ENCODE measurements at regions not wholly inside any gene's neighbourhood (a gene's known extent, or its start where the extent isn't known, plus 50 kb on each side); places are given as distances from the start of the nearest gene placed in this dataset.

- H3K27ac ChIP-seq, result no peak overlapping the region
- TF ChIP-seq CTCF (IDR thresholded peaks at IDR 0.05), result no peak
- TF ChIP-seq POLR2A (IDR thresholded peaks at IDR 0.05), result no peak
- no peaks in the 10 kb centered on the region for H3K27me3 ChIP-seq
- H3K4me1 ChIP-seq, result peaks cover 0 to 8% of the 10 kb centered on the region in 2 donors
- no peak for DNase-seq
- intact Hi-C loops (cut with DNase I), result no loop called here
- no peak overlapping the region for H3K4me3 ChIP-seq (replicated peaks in 1 of 3)
- 82 to 92% methylated on average over 3 of the region's 3 CpGs for WGBS, 2 donors
- no peaks in the 10 kb centered on the region for H3K36me3 ChIP-seq
- H3K9me3 ChIP-seq, result no peaks in the 10 kb centered on the region
These were observed 166.8 kb upstream of the LPP start for GRCh38 chr3:187987187-187987586.

GRCh38 chr3:187987924-187988323, 166.0 kb upstream of the LPP start:
- H3K4me1 ChIP-seq, result peaks cover 0 to 8% of the 10 kb centered on the region in 2 donors
- no peak overlapping the region for H3K27ac ChIP-seq
- WGBS, 2 donors, result 83 to 93% methylated on average over 4 of the region's 4 CpGs
- no peak for DNase-seq
- no peaks in the 10 kb centered on the region for H3K27me3 ChIP-seq
- no peaks in the 10 kb centered on the region for H3K9me3 ChIP-seq
- TF ChIP-seq POLR2A (IDR thresholded peaks at IDR 0.05) (no peak), CTCF (IDR thresholded peaks at IDR 0.05) (no peak)
- H3K4me3 ChIP-seq (replicated peaks in 1 of 3), result no peak overlapping the region
- intact Hi-C loops (cut with DNase I), result no loop called here
- H3K36me3 ChIP-seq, result no peaks in the 10 kb centered on the region

- H3K4me1 ChIP-seq, result peaks cover 0 to 8% of the 10 kb centered on the region in 2 donors
- H3K4me3 ChIP-seq (replicated peaks in 1 of 3), result no peak overlapping the region
- H3K27ac ChIP-seq, result no peak overlapping the region
- H3K9me3 ChIP-seq, result no peaks in the 10 kb centered on the region
- 43 to 44% methylated on average over 10 of the region's 10 CpGs for WGBS, 2 donors
- DNase-seq, result peak; percentile 30
- no peaks in the 10 kb centered on the region for H3K27me3 ChIP-seq
- intact Hi-C loops (cut with DNase I), result no loop called here
- H3K36me3 ChIP-seq, result no peaks in the 10 kb centered on the region
- no peak for TF ChIP-seq CTCF (IDR thresholded peaks at IDR 0.05)
- no peak for TF ChIP-seq POLR2A (IDR thresholded peaks at IDR 0.05)
These were observed 164.3 kb upstream of the LPP start for GRCh38 chr3:187989575-187990153.

GRCh38 chr3:187992609-187993008, 161.3 kb upstream of the LPP start:
- no peaks in the 10 kb centered on the region for H3K36me3 ChIP-seq
- no peaks in the 10 kb centered on the region for H3K4me1 ChIP-seq
- no peaks in the 10 kb centered on the region for H3K9me3 ChIP-seq
- intact Hi-C loops (cut with DNase I), result no loop called here
- no peak overlapping the region for H3K27ac ChIP-seq
- no peak for DNase-seq
- H3K27me3 ChIP-seq, result no peaks in the 10 kb centered on the region
- no peak overlapping the region for H3K4me3 ChIP-seq (replicated peaks in 1 of 3)
- no peak for TF ChIP-seq POLR2A (IDR thresholded peaks at IDR 0.05)
- TF ChIP-seq CTCF (IDR thresholded peaks at IDR 0.05), result no peak

- intact Hi-C loops (cut with DNase I), result no loop called here
- 91 to 94% methylated on average over 4 of the region's 4 CpGs for WGBS, 2 donors
- no peaks in the 10 kb centered on the region for H3K27me3 ChIP-seq
These were observed 159.5 kb upstream of the LPP start for GRCh38 chr3:187994221-187995042.

More at GRCh38 chr3:187994221-187995042, 159.5 kb upstream of the LPP start:
- TF ChIP-seq CTCF (IDR thresholded peaks at IDR 0.05) (no peak), POLR2A (IDR thresholded peaks at IDR 0.05) (no peak)
- H3K27ac ChIP-seq, result no peak overlapping the region
- H3K36me3 ChIP-seq, result no peaks in the 10 kb centered on the region
- no peak overlapping the region for H3K4me3 ChIP-seq (replicated peaks in 1 of 3)
- no peaks in the 10 kb centered on the region for H3K9me3 ChIP-seq
- no peaks in the 10 kb centered on the region for H3K4me1 ChIP-seq
- DNase-seq, result no peak

Data from thyroid gland (tissue), 4 donors.